ENCODE measurements at regions not wholly inside any gene's neighbourhood (a gene's known extent, or its start where the extent isn't known, plus 50 kb on each side); places are given as distances from the start of the nearest gene placed in this dataset.

GRCh38 chr3:117881210-117881609 is 1153.4 kb downstream of the IGSF11 start:
- TF ChIP-seq CTCF (IDR thresholded peaks at IDR 0.05; ENCODE audit: insufficient read depth, low read depth, low read length) (no peak), EZH2 (IDR thresholded peaks at IDR 0.05; ENCODE audit: insufficient read depth, low read length) (no peak)

Measured in astrocyte (in vitro differentiated cells and primary cell).